LNCAP (cell line): ENCODE measurements at regions not wholly inside any gene's neighbourhood (a gene's known extent, or its start where the extent isn't known, plus 50 kb on each side); places are given as distances from the start of the nearest gene placed in this dataset.

ENCODE experiments used
- CTCF ChIP-seq: fragments of 450-650 bp; IDR thresholded peaks from 2 replicates; pipeline ENCODE4 v1.5.1; 2017; ENCODE audit warnings: mild to moderate bottlenecking

- TF ChIP-seq CTCF: no peak
These were observed 347.6 kb downstream of the PTPRC start for GRCh38 chr1:198986442-198986841.

DNA sequence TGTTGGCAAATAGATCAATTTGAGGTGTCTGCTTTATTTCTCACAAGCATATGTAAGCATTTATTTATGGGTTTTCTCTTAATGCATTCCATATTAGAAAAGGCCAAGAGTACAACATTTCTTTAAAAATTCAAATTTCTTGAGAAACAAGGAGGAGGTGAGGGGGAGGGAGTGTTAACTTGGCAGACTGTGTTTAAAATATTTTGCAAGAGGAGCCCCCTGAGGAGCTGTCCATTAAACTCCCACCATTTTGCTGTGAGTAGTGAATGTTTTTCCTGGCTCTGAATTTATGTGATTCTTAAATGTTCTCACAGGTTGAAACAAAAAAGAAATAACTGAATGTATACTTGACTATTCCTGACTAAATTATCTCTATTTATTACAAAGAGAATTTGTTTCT lies 363.8 kb downstream of the PTPRC start:
- TF ChIP-seq CTCF: no peak

DNA sequence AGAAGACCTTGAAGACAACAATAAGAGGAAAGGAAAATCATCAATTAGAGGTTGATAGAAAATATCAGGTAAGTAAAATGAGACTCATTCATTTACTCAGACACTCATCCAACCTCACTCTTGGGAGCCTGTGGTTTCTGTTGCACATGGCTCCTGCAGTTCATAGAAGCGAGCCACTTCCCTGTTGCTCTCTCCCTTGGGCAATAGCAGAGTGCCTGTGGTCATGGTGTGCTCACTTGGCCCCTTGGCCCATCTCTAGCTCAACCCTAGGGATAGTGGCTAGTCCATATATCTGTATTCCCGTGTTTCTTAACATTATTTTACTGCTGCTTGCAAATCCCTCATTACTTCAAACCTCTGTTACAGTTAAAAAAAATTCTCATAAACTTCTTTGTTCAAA lies 368.6 kb downstream of the PTPRC start:
- TF ChIP-seq CTCF: no peak

DNA sequence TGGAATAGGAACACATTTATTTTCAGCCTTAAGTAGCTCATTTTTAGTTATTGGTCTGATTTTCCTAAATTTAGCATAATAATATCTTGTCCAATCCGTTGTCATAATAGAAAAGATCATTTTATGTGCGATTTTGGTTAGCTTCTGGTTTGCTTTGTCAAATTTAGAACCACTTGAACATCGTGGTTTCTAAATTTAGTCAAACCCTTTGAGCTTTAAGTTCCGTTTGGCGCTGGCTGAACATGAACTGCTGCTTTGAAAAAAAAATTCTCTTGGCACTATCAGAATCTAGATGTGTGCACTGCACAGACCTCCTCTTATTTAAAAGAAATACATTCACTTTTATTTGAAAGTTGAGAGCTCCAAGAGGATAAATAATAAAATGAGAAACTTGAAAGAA lies 370.6 kb downstream of the PTPRC start:
- TF ChIP-seq CTCF: no peak

DNA sequence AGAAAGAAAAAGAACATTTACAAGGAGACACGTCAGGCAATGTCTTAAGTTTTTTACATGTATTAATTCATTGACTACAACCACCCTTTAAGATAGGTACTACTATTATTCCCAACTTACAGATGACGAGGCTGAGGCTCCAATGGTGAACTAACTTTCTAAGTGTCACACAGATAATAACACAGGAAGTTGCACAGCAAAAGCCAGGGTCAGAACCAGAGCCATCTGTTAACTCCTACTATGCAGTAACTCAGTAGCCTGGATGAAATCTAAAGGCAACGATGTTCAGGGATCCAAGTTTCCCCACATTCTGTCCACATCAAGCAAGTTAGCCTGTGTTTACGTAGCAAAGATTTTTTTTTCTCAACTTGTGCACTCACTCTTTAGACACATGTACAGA lies 371.7 kb downstream of the PTPRC start:
- no peak for TF ChIP-seq CTCF

DNA sequence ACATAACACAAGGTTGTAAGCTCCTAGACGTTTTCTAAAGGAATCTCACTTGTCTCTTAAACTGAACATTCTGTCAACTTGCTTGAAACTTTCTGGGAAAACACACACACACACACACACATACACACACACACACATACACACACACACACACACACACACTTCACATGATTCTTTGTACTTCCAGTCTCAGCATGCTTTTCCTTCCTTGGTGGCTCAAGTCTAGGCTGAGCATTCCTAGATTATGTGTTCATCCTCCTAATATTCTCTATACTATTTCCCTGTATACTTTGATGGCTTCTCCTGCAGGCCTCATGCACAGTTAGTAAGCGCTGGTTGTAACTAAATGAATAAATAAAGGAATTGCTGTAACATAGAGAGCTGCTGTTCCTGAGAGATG lies 372.1 kb downstream of the PTPRC start:
- no peak for TF ChIP-seq CTCF

- no peak for TF ChIP-seq CTCF
These were observed 377.0 kb downstream of the PTPRC start for GRCh38 chr1:199015799-199016198.

GRCh38 chr1:199018471-199019135 lies 379.8 kb downstream of the PTPRC start:
- TF ChIP-seq CTCF: no peak
